IMR-90 (cell line): ENCODE measurements at regions not wholly inside any gene's neighbourhood (a gene's known extent, or its start where the extent isn't known, plus 50 kb on each side); places are given as distances from the start of the nearest gene placed in this dataset.

Experiments used
- ATAC-seq: fragments of 200-7000 bp; cut with Tn5 transposase; 2 replicates; pipeline ENCODE4 v1.9.1; 2020; ENCODE audit warnings: low read depth, mild to moderate bottlenecking, moderate library complexity
- BruUV-seq: library from RNA; stranded (reverse); fragments of 400-500 nt; replicated peaks from 2 replicates; lab custom pipeline; 2021; lab: Mats Ljungman, UMichigan
- CTCF ChIA-PET: fragments of 300-600 bp; formaldehyde crosslinking; extraction: SDS; loops from one replicate; lab custom pipeline; 2021; ENCODE audit warnings: antibody characterized with exemption; lab: Yijun Ruan, JAX
- POLR2A ChIA-PET: fragments of 300-600 bp; sonication (Branson Sonifier 250); formaldehyde crosslinking; loops from one replicate; lab custom pipeline; 2022; ENCODE audit warnings: antibody characterized with exemption; ENCODE audit not compliant: unreplicated experiment; lab: Charles Lee
- DNase-seq: peaks from one replicate; pipeline ENCODE4 v3.0.0; 2013
- H2AFZ ChIP-seq: replicated peaks from 2 replicates; pipeline ENCODE3; 2013; ENCODE audit warnings: low read length, mild to moderate bottlenecking; ENCODE audit not compliant: poor library complexity
- H2AK5ac ChIP-seq: 2 replicates; pipeline ENCODE4 v1.6.1; 2013; ENCODE audit warnings: low read depth, low read length, inconsistent platforms
- H2AK9ac ChIP-seq: replicated peaks from 2 replicates; pipeline ENCODE3; 2013; ENCODE audit warnings: mild to moderate bottlenecking, low read depth, low read length, moderate library complexity; ENCODE audit not compliant: poor library complexity
- H2BK120ac ChIP-seq: 2 replicates; pipeline ENCODE4 v1.6.1; 2013; ENCODE audit warnings: low read depth, low read length, inconsistent platforms
- H2BK15ac ChIP-seq: 3 replicates; pipeline ENCODE4 v1.6.1; 2013; ENCODE audit warnings: low read depth, low read length, inconsistent platforms
- H2BK20ac ChIP-seq: 2 replicates; pipeline ENCODE4 v1.6.1; 2013; ENCODE audit warnings: low read depth, mild to moderate bottlenecking, inconsistent platforms, low read length, moderate library complexity
- H2BK5ac ChIP-seq: 2 replicates; pipeline ENCODE4 v1.6.1; 2013; ENCODE audit warnings: mild to moderate bottlenecking, low read depth, low read length, inconsistent platforms; ENCODE audit not compliant: poor library complexity, severe bottlenecking
- H3K14ac ChIP-seq: replicated peaks from 2 replicates; pipeline ENCODE4 v1.6.1; 2013; ENCODE audit warnings: low read depth, low read length, inconsistent platforms
- H3K18ac ChIP-seq: 2 replicates; pipeline ENCODE4 v1.6.1; 2013; ENCODE audit warnings: low read depth, low read length, control low read depth
- H3K23ac ChIP-seq: 2 replicates; pipeline ENCODE4 v1.6.1; 2013; ENCODE audit warnings: low read depth, low read length, inconsistent platforms
- H3K27ac ChIP-seq: 2 replicates; pipeline ENCODE4 v1.5.1; 2013; ENCODE audit warnings: mild to moderate bottlenecking, control low read depth, low read length; ENCODE audit not compliant: insufficient read depth
- H3K27me3 ChIP-seq: 2 replicates; pipeline ENCODE4 v1.6.1; 2013; ENCODE audit warnings: low read length; ENCODE audit not compliant: control insufficient read depth, insufficient read depth
- H3K36me3 ChIP-seq: 2 replicates; pipeline ENCODE4 v1.6.1; 2013; ENCODE audit warnings: low read length, mixed read lengths; ENCODE audit not compliant: control insufficient read depth, insufficient read depth
- H3K4ac ChIP-seq: 2 replicates; pipeline ENCODE4 v1.6.1; 2013; ENCODE audit warnings: low read depth, low read length, inconsistent platforms
- H3K4me1 ChIP-seq: 2 replicates; pipeline ENCODE4 v1.6.1; 2013; ENCODE audit warnings: low read length, mixed read lengths; ENCODE audit not compliant: control insufficient read depth, insufficient read depth
- H3K4me2 ChIP-seq: 2 replicates; pipeline ENCODE4 v1.6.1; 2013; ENCODE audit warnings: low read depth, mild to moderate bottlenecking, control low read depth, low read length, moderate library complexity
- H3K4me3 ChIP-seq: 2 replicates; pipeline ENCODE4 v1.5.1; 2013; ENCODE audit warnings: low read depth, mild to moderate bottlenecking, control low read depth, low read length, moderate library complexity; ENCODE audit not compliant: insufficient read depth
- H3K56ac ChIP-seq: 2 replicates; pipeline ENCODE4 v1.6.1; 2013; ENCODE audit warnings: low read length, inconsistent platforms; ENCODE audit not compliant: insufficient read depth; ENCODE audit errors: extremely low read depth
- H3K79me1 ChIP-seq, 2 experiments: 2 replicates each; pipeline ENCODE4 v1.6.1; 2013; ENCODE audit warnings: low read length in 2 of 2, inconsistent platforms in 1 of 2, low read depth in 1 of 2
- H3K9ac ChIP-seq: 2 replicates; pipeline ENCODE4 v1.6.1; 2013; ENCODE audit warnings: low read depth, low read length, control low read depth
- H3K9me1 ChIP-seq: 2 replicates; pipeline ENCODE4 v1.6.1; 2013; ENCODE audit warnings: low read length, inconsistent platforms; ENCODE audit not compliant: insufficient read depth
- H3K9me3 ChIP-seq: 2 replicates; pipeline ENCODE4 v1.6.1; 2013; ENCODE audit warnings: low read length; ENCODE audit not compliant: control insufficient read depth, insufficient read depth
- H4K20me1 ChIP-seq: 2 replicates; pipeline ENCODE4 v1.6.1; 2013; ENCODE audit warnings: low read length, inconsistent platforms; ENCODE audit not compliant: insufficient read depth
- H4K5ac ChIP-seq: 2 replicates; pipeline ENCODE4 v1.6.1; 2013; ENCODE audit warnings: mild to moderate bottlenecking, low read depth, low read length, control low read depth
- H4K8ac ChIP-seq, 2 experiments: 2 replicates each; pipeline ENCODE4 v1.6.1; 2013; ENCODE audit warnings: low read depth in 2 of 2, low read length in 2 of 2, control low read depth in 1 of 2, inconsistent platforms in 1 of 2
- H4K91ac ChIP-seq: 2 replicates; pipeline ENCODE4 v1.6.1; 2013; ENCODE audit warnings: low read depth, low read length, inconsistent platforms; ENCODE audit not compliant: insufficient read depth
- CEBPB ChIP-seq: IDR thresholded peaks from 2 replicates; pipeline ENCODE4 v1.6.1; 2012; ENCODE audit warnings: low read depth, low read length, improper control_type of control experiment
- CHD1 ChIP-seq: IDR thresholded peaks from 2 replicates; pipeline ENCODE4 v1.6.1; 2012; ENCODE audit warnings: low read depth, low read length, improper control_type of control experiment
- CTCF ChIP-seq: conservative IDR thresholded peaks from 2 replicates; pipeline ENCODE4 v1.5.1; 2012; ENCODE audit warnings: mild to moderate bottlenecking, low read depth, low read length, improper control_type of control experiment
- ELK1 ChIP-seq: fragments of 150-350 bp; IDR thresholded peaks from 2 replicates; pipeline ENCODE4 v1.6.1; 2016; ENCODE audit warnings: low read depth, mild to moderate bottlenecking, low read length, moderate library complexity, borderline replicate concordance
- FOS ChIP-seq: fragments of 150-350 bp; IDR thresholded peaks from 2 replicates; pipeline ENCODE4 v1.6.1; 2016; ENCODE audit warnings: low read depth, low read length
- MAFK ChIP-seq: IDR thresholded peaks from 2 replicates; pipeline ENCODE4 v1.6.1; 2012; ENCODE audit warnings: low read depth, low read length, improper control_type of control experiment
- MAZ ChIP-seq: IDR thresholded peaks from 2 replicates; pipeline ENCODE4 v1.6.1; 2012; ENCODE audit warnings: low read depth, mild to moderate bottlenecking, low read length, improper control_type of control experiment, moderate library complexity, borderline replicate concordance
- MXI1 ChIP-seq: IDR thresholded peaks from 2 replicates; pipeline ENCODE4 v1.6.1; 2012; ENCODE audit warnings: low read depth, mild to moderate bottlenecking, low read length, moderate library complexity, borderline replicate concordance
- NFE2L2 ChIP-seq: fragments of 150-350 bp; IDR thresholded peaks from 2 replicates; pipeline ENCODE4 v1.6.1; 2016; ENCODE audit warnings: low read depth, mild to moderate bottlenecking, low read length
- RAD21 ChIP-seq: IDR thresholded peaks from 2 replicates; pipeline ENCODE4 v1.6.1; 2012; ENCODE audit warnings: low read length, improper control_type of control experiment
- RCOR1 ChIP-seq: IDR thresholded peaks from 2 replicates; pipeline ENCODE4 v1.6.1; 2012; ENCODE audit warnings: mild to moderate bottlenecking, low read length, improper control_type of control experiment; ENCODE audit not compliant: insufficient replicate concordance
- RFX5 ChIP-seq: IDR thresholded peaks from 2 replicates; pipeline ENCODE4 v1.8.0; 2012; ENCODE audit warnings: low read depth, mild to moderate bottlenecking, low read length, moderate library complexity
- SMC3 ChIP-seq: fragments of 150-350 bp; IDR thresholded peaks from 2 replicates; pipeline ENCODE4 v1.6.1; 2016; ENCODE audit warnings: low read depth, mild to moderate bottlenecking, antibody characterized with exemption, low read length, moderate library complexity
- USF2 ChIP-seq: fragments of 150-350 bp; IDR thresholded peaks from 2 replicates; pipeline ENCODE4 v1.6.1; 2017; ENCODE audit warnings: mild to moderate bottlenecking, antibody characterized with exemption, low read length, low read depth
- dilution Hi-C: fragments of 300-500 bp; cut with HindIII; formaldehyde crosslinking; loops from one replicate; pipeline ENCODE4 v1.14.3; 2018; ENCODE audit warnings: low sequenced_read_pairs; ENCODE audit not compliant: unreplicated experiment
- in situ Hi-C: fragments of 300-500 bp; cut with MboI; formaldehyde crosslinking; loops from 3 replicates; pipeline ENCODE4 v1.14.3; 2019; ENCODE audit warnings: low sequenced_read_pairs, inconsistent platforms, mixed read lengths
- intact Hi-C: fragments of 100-400 bp; cut with micrococcal nuclease; formaldehyde crosslinking; loops from 2 replicates; pipeline ENCODE4 v1.10.0; 2022

GRCh38 chr5:67338421-67338820, 141.8 kb upstream of the CD180 start:
- H3K4ac ChIP-seq, result no peak overlapping the region
- no peak overlapping the region for H4K5ac ChIP-seq
- H3K9me1 ChIP-seq, result no peaks in the 10 kb centered on the region
- no peak overlapping the region for H3K4me3 ChIP-seq
- DNase-seq (no peak), ATAC-seq (no peak)
- H3K56ac ChIP-seq, result no peak overlapping the region
- in situ Hi-C loops, result no loop called here
- no peak overlapping the region for H4K91ac ChIP-seq
- no peak overlapping the region for H2AFZ ChIP-seq
- no peak for TF ChIP-seq NFE2L2
- TF ChIP-seq MXI1, result no peak
- no peak for TF ChIP-seq RFX5
- TF ChIP-seq SMC3, result no peak
- TF ChIP-seq CTCF, result no peak
- TF ChIP-seq MAZ, result no peak
- no peak for TF ChIP-seq CEBPB
- TF ChIP-seq MAFK, result no peak
- TF ChIP-seq FOS, result no peak
- TF ChIP-seq CHD1, result no peak
- TF ChIP-seq ELK1, result no peak
- no peak for TF ChIP-seq RAD21
- no peak for TF ChIP-seq USF2
- no peak for TF ChIP-seq RCOR1
- no peaks in the 10 kb centered on the region for H3K79me1 ChIP-seq
- no peak overlapping the region for H2AK5ac ChIP-seq
- CTCF ChIA-PET, result no interaction called here
- no peak overlapping the region for H3K4me2 ChIP-seq
- intact Hi-C loops, result no loop called here
- H4K20me1 ChIP-seq, result no peaks in the 10 kb centered on the region
- H3K27ac ChIP-seq, result no peak overlapping the region
- H3K9me3 ChIP-seq, result no peaks in the 10 kb centered on the region
- POLR2A ChIA-PET, result no interaction called here
- BruUV-seq, result no TSS peak
- no peaks in the 10 kb centered on the region for H3K4me1 ChIP-seq
- no peak overlapping the region for H2BK120ac ChIP-seq
- H3K27me3 ChIP-seq, result no peaks in the 10 kb centered on the region; the same call in none of the 2 replicates
- H3K36me3 ChIP-seq, result no peaks in the 10 kb centered on the region
- H2BK5ac ChIP-seq, result no peak overlapping the region
- H4K8ac ChIP-seq, result no peak overlapping the region
- no peak overlapping the region for H2BK20ac ChIP-seq
- dilution Hi-C loops, result no loop called here
- H2AK9ac ChIP-seq, result no peak overlapping the region
- no peak overlapping the region for H3K23ac ChIP-seq
- H3K9ac ChIP-seq, result no peak overlapping the region
- no peak overlapping the region for H3K14ac ChIP-seq
- no peak overlapping the region for H2BK15ac ChIP-seq
- no peak overlapping the region for H3K18ac ChIP-seq
